SIG-M5 treated with dmso at 0.1 percent for 504 hours (cell line): ENCODE measurements at regions not wholly inside any gene's neighbourhood (a gene's known extent, or its start where the extent isn't known, plus 50 kb on each side); places are given as distances from the start of the nearest gene placed in this dataset.

Experiments used
- DNase-seq: peaks from one replicate; lab custom pipeline; 2025; ENCODE audit not compliant: unreplicated experiment; lab: John Stamatoyannopoulos, UW

GRCh38 chr5:146940295-146940694 is 61.7 kb upstream of the PPP2R2B start:
- no peak for DNase-seq

GRCh38 chr5:146944019-146944418 is 65.5 kb upstream of the PPP2R2B start:
- DNase-seq = no peak

GRCh38 chr5:146944764-146945616 is 66.4 kb upstream of the PPP2R2B start:
- DNase-seq = no peak

DNA sequence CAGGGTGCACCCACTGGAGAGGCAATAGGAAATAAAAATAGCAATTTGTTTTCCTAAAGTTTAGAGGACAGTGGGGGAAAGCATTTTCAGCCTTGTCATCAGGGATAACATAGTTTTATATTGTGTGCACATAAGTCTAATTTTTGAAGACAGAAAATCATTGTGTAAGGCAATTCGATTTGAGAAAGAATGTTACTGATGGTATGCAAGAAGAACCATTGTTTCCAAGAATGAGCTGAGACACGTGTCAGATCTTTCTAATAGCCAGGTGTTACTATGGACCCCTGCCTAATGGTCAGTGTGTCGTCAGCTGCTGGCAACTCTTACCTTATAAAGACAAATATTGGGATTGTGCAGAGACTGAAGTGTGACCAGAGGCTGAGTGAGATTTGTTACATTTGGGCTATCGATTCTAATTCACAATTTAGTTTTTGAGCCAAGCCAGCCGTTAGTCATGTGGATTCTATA is 67.1 kb upstream of the PPP2R2B start:
- DNase-seq = no peak

DNA sequence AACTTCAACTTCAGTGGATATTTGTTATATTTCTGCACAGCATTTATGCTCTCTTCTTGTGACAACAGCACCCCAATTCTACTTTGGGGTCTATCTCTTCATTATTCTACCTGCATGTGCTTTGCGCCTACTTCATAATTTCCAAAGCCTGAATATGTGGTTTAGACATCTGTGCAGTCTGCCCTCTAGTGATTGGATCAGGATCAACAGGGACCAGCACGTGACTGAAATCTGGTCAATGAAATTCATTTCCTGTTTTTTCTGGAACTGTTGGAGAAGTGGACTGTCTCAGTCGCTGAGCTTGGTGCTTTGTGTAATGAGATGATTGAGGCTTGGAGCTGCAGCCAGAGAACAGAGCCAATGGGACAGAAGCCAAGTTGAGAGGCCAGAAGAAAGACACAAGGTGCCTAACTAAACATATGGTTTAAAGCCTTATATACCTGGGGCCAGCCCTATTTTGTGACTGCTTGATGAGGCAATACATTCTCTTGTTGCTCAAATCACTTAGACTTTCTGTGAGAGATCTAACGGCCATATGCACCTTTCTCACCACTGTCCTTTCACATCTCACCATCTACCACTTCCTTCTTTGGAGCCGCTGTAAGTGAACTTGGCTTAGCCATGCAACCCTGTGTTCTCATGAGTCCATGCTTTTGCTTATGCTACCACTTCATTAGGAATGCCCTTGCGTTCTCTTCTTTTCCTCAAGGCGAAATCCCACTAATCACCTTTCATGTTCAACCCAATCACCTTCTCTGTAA is 68.8 kb upstream of the PPP2R2B start:
- peak; percentile 7 for DNase-seq

GRCh38 chr5:146948666-146949065 is 70.1 kb upstream of the PPP2R2B start:
- no peak for DNase-seq

DNA sequence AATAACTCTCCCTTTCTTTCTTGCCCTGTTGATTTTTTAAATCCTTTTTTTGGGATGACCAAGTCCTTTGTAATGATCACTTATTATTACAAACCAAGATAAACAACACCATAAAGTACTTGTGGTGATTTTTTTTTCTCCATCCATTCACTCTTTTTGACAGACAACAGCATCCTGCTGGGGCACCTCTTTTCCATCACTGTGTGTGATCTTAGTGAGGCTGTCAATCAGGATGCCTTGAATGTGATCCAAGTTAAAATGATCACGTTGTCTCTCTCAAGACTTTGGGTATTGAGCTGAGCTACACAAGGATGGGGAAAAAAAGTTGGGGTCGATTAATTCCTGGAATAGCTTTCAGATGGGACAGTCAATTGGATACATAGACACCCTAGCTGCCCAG is 73.6 kb upstream of the PPP2R2B start:
- DNase-seq = no peak

- DNase-seq = no peak
Measured at GRCh38 chr5:146956217-146956616, 77.7 kb upstream of the PPP2R2B start.

- DNase-seq = no peak
Measured at GRCh38 chr5:146959360-146959759, 80.8 kb upstream of the PPP2R2B start.

DNA sequence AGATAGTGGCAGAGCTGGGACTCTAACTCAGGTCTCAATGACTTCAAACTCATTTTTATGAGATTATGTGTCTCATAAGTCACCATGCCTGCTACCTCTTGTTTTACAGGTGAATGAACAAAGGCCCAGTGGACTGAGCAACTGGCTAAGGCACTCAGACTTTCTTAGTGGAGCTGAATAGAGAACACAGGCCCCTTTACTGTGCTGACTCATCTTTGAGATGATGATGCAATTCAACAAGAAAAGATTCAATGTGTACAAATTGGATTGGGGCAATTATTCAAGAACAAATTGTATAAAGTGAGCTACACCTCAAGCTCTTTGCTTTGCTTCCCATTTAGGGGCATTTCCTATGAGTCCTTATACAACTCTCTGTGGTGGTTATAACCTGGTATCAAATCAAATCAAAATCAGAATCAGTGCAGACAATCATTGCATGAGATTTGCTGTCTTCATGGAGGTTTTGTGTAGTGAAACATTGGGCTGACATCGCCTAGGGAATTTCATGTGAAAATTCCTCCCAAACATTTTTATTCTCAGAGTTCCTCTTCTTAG is 84.3 kb upstream of the PPP2R2B start:
- DNase-seq = peak; percentile 31

DNA sequence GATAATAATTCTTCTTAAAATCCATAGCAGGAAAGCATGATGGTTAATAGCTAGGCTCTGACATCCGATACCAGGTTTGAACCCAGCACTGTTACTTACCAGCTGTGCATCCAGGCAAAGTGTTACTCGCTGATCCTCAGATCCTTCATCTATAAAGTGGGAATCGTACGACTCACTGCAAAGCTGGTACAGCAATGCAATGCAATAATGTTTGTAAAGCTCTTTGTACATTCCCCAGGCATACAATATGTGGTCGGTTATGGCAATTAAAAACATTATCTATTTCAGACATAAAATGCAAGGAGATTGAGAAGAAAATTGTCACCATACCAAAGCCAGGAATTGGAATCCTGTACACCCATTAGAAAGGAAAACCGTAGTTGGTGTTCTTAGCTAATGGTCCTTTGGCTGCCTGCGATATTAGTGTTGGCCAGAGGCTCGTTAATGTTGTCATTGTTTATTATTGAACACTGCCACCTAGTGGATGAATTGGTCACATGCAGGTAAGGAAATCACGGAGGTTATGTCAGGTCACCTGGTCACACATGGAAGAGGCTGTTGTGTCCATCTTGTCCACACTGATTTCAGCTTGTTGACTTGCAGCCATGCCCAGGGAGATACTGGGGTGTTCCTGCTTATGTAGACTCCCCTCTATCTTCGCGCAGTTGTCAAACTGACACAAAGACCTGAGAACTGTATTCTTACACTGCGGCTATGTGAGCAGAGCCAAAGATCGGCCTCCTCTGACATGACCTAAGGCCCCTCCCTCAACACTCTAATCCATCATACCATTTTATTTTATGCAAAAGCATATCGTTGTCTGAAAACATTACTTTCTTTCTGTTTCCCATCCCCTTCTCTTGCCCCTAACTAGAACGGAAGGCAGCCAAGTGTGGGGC is 87.5 kb upstream of the PPP2R2B start:
- DNase-seq = peak; percentile 67

DNA sequence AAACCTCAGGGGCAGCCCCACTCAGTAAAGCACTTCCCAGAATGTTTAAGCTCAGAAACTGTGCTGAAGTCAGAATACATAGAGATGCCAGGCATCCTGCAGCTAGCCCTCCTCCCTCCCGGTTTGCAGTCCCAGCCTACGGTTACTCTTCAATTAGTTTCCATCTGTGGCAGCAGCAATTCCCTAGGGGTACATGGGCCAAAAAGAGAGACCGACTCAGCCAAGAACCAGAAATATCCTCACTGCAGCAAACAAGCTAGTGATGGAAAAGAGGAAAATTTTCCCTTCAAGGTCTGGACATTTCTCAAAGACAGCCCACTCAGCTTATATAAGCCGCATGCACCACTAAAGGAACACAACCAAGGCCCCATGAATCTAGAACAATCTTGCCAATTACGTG is 89.1 kb upstream of the PPP2R2B start:
- DNase-seq = no peak

GRCh38 chr5:146971401-146971800 is 92.8 kb upstream of the PPP2R2B start:
- DNase-seq = no peak

DNA sequence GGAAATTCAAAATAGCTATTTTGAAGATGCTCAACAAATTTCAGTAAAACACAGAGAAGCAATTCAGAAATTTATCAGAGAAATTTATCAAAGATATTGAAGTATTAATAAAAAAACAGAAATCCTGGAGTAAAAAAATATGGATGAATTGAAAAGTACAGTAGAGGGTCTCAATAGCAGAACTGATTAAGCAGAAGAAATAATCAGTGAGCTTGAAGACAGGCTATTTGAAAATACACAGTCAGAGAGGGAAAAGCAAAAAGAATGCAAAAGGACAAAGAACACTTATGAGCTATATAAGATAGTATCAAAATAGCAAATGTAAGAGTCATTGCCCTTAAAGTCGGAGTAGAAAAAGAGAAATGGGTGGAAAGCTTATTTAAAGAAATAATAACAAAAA is 107.9 kb upstream of the PPP2R2B start:
- DNase-seq = no peak

GRCh38 chr5:146993876-146994530 is 115.4 kb upstream of the PPP2R2B start:
- DNase-seq = no peak

DNA sequence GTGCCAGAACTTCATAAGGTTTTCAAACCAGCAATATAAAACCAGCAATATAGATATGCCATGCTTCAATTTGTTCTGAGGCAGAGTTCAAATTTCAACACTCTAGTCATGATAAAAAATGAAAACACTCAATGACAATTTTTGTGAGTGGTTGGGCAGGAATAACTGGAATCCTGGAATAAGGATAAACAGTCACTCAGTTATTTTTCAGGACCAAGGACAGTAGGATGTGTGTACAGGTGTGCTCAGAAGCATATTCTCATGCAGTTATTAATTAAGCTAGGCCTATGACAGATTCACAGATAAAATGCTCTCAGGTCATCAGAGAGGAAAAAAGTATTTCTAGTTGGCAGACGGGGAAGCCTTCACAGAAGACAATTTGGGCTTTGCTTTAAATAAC is 117.3 kb upstream of the PPP2R2B start:
- DNase-seq = no peak

- no peak for DNase-seq
Measured at GRCh38 chr5:147015405-147015804, 136.8 kb upstream of the PPP2R2B start.

DNA sequence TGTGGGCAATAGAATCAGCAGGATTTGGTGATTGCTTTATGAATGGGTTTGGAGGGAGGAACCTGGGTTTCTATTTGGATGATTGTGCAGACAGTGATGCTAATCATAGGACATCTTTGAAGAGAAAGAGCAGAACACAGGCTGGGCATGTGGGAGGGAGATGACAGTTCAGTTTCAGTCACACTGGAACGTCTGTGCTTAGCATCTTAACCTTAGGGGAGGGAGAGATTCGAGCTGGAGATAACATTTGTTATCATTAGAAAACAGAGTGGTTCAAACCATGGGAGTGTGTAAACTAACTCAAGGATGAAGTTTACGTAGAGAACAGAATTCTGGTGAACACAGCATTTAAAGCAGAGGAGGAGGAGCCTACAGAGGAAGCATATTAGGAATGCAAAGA is 138.6 kb upstream of the PPP2R2B start:
- DNase-seq = no peak

DNA sequence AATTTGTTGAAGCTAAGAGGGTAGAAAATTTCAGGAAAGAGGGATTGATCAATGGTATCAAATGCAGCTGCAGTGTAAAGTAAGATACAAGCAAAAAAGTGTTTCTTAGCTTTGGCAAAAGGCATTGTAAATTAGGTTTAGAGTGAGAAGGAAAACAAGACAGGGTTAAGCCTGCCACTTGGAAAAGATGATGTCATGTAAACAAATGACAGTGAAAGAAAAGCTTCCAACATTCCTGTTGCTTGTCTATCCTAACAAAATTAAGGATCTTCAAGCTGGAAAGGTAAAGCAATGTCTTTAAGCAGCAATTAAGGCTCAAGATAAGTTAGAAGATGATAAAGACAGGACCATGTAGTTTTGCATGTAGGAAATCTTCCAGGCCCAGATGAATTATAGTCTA is 139.1 kb upstream of the PPP2R2B start:
- DNase-seq = no peak

- DNase-seq = no peak
Measured at GRCh38 chr5:147018812-147019211, 140.3 kb upstream of the PPP2R2B start.
